HAP-1 (cell line): ENCODE measurements at regions not wholly inside any gene's neighbourhood (a gene's known extent, or its start where the extent isn't known, plus 50 kb on each side); places are given as distances from the start of the nearest gene placed in this dataset.
A peak's percentile ranks its signal among the peaks of the same experiment; 100 is the strongest.

Source experiments
- DNase-seq, 2 experiments: peaks; one replicate each; pipeline ENCODE4 v3.0.0-alpha.2; 2016 to 2020; ENCODE audit warnings: low spot score in 2 of 2
- H3K27me3 ChIP-seq: fragments of 250-450 bp; sonication (Bioruptor Pico); 2 replicates; pipeline ENCODE4 v1.5.1; 2020; ENCODE audit warnings: low read depth, mild to moderate bottlenecking, moderate library complexity
- H3K36me3 ChIP-seq: fragments of 250-450 bp; sonication (Bioruptor Pico); replicated peaks from 2 replicates; pipeline ENCODE4 v1.5.1; 2020; ENCODE audit warnings: mild to moderate bottlenecking
- H3K4me1 ChIP-seq: fragments of 250-450 bp; sonication (Bioruptor Pico); 2 replicates; pipeline ENCODE4 v1.5.1; 2020; ENCODE audit warnings: mild to moderate bottlenecking
- H3K4me3 ChIP-seq: fragments of 250-450 bp; sonication (Bioruptor Pico); 2 replicates; pipeline ENCODE4 v1.5.1; 2020; ENCODE audit warnings: mild to moderate bottlenecking, moderate library complexity
- H3K9me3 ChIP-seq: fragments of 250-450 bp; sonication (Bioruptor Pico); 2 replicates; pipeline ENCODE4 v1.5.1; 2020; ENCODE audit warnings: mild to moderate bottlenecking, moderate library complexity
- in situ Hi-C: fragments of 300-500 bp; cut with MboI; formaldehyde crosslinking; loops from 3 replicates; pipeline ENCODE4 v1.14.3; 2020; ENCODE audit warnings: low sequenced_read_pairs, inconsistent platforms, mixed read lengths

DNA sequence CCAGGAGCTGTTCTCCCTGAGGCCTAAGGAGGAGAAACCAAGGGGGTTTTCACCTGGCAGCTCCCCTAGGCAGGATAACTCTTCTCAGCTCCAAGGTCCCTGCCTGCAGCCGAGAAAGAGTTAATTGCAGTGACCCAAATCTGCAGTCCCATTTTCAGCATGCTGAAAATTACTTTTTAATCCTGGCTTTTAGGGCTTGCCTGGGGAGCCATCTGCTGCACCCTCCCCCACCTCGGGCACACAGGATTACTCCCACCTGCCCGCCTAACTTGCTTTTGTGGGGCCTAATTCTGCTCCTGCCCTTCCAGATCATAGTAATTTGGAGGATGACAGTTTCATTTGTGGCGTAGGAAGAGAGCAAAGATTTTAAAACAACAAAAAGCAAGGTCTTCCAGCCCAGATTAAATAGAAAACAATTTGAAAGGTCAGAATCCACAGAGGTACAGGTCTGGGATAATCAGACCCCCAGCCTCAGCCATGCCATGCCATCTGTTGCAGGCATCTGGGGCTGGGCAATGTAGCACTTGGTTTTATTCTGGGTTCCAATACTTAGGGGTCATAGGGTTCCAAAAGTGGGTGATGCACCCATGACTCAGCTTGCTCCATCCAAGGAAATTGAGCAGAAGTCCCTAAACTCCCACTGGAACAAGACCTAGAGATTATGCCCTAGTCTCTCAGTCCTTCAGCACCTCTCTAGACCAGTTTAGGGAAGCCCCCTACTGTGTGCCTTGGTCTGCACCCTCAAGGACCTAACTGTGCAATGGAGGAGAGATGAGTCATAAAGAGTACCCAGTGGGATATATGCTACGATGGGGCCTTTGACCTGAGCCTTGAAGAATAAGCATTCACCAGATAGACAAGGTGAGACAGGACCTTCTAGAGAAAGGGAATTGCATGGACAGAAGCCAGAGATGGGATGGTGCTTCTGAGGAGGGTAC, 64.5 kb upstream of the NLK start:
- no peaks in the 10 kb centered on the region for H3K27me3 ChIP-seq
- H3K36me3 ChIP-seq, result no peaks in the 10 kb centered on the region
- no peak for DNase-seq
- no peaks in the 10 kb centered on the region for H3K9me3 ChIP-seq
- peaks cover 6% of the 10 kb centered on the region for H3K4me1 ChIP-seq
- in situ Hi-C loops, result no loop called here
- no peak overlapping the region for H3K4me3 ChIP-seq

DNA sequence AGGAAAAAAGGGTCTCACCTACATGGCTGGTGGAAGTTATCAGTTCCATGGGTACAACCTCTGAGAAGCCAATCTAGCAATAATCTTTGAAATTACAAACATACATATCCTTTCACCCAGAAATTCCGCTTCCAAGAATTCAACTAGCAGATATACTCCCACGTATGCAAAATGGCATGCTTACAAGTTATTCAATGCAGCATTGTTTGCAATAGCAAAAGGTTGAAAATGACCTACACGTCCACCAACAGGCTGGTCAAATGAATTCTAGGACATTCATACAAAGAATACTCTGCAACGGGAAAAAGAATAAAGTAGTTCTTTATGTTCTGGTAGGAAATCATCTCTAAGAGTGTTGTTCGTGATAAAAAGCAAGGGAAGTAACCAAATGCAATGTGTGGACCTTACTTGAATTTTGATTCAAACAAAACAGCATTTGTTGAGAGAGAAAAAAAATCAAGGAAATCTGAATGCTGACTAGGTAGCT, 63.7 kb upstream of the NLK start:
- DNase-seq, result peak in 1 of 2 experiments; percentile 8
- no peak overlapping the region for H3K4me3 ChIP-seq
- in situ Hi-C loops, result no loop called here
- H3K4me1 ChIP-seq, result peaks cover 6% of the 10 kb centered on the region
- no peaks in the 10 kb centered on the region for H3K36me3 ChIP-seq
- no peaks in the 10 kb centered on the region for H3K9me3 ChIP-seq
- H3K27me3 ChIP-seq, result no peaks in the 10 kb centered on the region

DNA sequence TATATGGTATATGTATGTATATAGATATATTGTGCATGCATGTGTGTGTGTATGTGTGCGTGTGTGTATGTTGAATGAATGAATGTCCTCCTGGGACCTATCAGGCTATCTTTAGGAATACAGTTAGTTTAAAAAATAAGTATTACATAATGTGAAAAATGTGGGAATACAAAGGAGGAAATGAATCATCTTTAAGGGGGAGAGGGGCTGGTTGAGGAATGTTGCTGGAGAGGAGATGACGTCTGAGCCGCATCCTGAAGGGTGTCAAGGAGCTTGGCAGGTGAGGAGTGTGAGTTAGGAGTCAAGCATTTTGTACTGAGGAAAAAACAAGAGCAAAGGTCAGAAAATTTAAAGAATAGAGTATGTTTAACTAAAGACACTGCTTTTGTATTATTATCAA, 62.4 kb upstream of the NLK start:
- Histone ChIP-seq H3K36me3 (no peaks in the 10 kb centered on the region), H3K4me1 (no peaks in the 10 kb centered on the region; the same call in none of the 2 replicates), H3K4me3 (no peak overlapping the region), H3K27me3 (no peaks in the 10 kb centered on the region), H3K9me3 (no peaks in the 10 kb centered on the region)
- no peak for DNase-seq
- in situ Hi-C loops, result no loop called here

DNA sequence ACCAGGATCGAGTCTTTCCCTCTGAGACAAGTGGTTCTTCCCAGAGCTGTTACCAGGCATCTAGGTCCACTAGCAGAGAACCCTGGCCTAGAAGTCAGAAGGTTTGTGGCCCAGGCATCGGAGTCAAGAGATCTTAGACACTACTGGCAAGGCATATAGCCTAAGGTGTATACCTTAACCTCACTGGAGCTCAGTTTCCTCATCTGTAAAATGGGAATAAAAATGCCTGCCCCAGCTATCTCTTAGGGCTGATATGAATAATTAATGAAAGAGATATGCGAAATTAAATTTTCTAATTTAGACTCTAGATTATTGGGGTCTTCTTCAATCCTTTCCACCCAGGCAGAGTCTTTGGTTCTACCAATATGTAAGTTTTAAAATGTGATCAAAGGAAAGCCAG, 60.5 kb upstream of the NLK start:
- Histone ChIP-seq H3K36me3 (no peaks in the 10 kb centered on the region), H3K4me1 (peaks cover 4% of the 10 kb centered on the region), H3K9me3 (no peaks in the 10 kb centered on the region), H3K27me3 (no peaks in the 10 kb centered on the region), H3K4me3 (no peak overlapping the region)
- no peak for DNase-seq
- in situ Hi-C loops, result no loop called here

DNA sequence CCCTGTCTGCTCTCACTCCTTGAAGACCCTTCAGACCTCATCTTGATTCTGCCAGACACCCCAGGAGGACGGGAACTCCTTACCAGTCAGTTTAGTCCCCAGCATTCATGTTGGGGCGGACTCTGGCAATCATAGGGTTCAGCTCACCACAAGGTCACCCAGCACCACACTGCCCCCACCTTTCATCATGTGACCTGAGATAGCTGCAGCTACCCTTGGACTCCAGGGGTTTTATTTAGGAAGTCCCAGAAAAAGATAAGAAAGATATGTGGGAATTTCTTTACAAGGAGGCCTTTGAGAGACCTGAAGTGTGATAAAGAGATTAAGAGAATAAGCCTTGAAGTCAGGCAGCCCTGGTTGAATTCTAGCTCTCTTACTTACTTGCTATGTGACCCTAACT, 59.8 kb upstream of the NLK start:
- in situ Hi-C loops, result no loop called here
- Histone ChIP-seq H3K4me3 (no peak overlapping the region), H3K4me1 (peaks cover 4% of the 10 kb centered on the region), H3K36me3 (no peaks in the 10 kb centered on the region), H3K9me3 (no peaks in the 10 kb centered on the region), H3K27me3 (no peaks in the 10 kb centered on the region)
- no peak for DNase-seq

DNA sequence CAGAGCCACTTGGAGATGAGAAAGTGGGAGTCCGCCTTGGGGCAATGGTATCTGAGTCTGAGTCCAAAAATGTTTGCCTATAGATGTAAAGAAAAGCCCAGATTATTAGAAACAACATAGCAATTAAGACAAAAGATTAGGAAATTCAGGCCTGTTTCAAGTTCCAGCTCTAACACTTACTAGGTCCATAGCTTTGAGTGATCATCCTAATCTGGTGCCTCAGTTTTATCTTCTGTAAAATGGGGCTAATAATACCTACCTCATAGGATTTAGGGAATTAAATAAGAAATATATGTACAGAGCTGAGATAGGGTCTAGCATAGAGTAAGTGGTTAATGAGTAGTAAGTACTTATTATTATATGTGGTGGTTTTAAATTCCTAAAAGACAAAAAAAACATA, 58.6 kb upstream of the NLK start:
- no peaks in the 10 kb centered on the region for H3K36me3 ChIP-seq
- H3K9me3 ChIP-seq, result no peaks in the 10 kb centered on the region
- H3K27me3 ChIP-seq, result no peaks in the 10 kb centered on the region
- H3K4me1 ChIP-seq, result peaks cover 4% of the 10 kb centered on the region
- in situ Hi-C loops, result no loop called here
- H3K4me3 ChIP-seq, result no peak overlapping the region
- DNase-seq, result no peak

DNA sequence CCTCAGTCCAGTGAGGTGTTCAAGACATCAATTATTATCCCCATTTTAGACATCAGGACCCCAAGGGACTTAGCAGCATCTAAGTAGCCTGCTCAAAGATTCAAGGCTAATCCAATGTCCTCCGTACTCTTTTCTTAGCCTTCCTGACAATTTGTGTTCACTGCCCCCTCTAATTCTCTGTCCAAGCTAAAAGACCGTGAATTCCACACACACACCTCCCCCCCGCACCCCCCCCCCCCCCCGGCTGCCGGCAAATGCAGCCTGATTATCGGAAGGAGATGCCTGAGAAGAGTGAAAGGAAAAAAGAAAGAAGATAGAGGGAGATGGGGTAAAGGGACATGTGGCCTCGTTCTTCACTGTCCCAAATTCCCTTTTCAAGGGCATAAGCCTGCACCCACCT, 58.1 kb upstream of the NLK start:
- DNase-seq, result no peak
- H3K27me3 ChIP-seq, result no peaks in the 10 kb centered on the region
- H3K9me3 ChIP-seq, result no peaks in the 10 kb centered on the region
- H3K4me3 ChIP-seq, result no peak overlapping the region
- in situ Hi-C loops, result no loop called here
- peaks cover 4% of the 10 kb centered on the region for H3K4me1 ChIP-seq
- H3K36me3 ChIP-seq, result no peaks in the 10 kb centered on the region

DNA sequence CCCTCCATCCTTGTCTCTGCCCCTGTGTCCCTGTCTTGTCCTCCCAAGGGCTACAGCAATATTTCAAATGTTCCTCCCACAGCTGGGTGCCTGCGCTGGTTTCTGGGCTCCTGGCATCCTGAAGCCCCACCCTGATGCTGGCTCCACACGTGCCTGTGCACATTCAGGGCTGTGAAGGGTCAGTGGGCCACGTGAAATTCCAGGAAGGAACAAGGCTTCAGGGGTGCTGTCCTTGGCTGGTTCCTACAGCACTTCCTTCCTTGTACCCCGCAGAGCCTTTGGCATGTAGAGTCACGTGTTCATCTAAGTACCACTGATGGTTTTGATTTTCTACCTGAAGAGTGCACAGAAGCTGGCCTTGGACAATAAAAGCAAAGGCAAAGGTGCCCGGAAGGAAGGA, 57.7 kb upstream of the NLK start:
- Histone ChIP-seq H3K9me3 (no peaks in the 10 kb centered on the region), H3K36me3 (no peaks in the 10 kb centered on the region), H3K27me3 (no peaks in the 10 kb centered on the region), H3K4me1 (peaks cover 4% of the 10 kb centered on the region), H3K4me3 (no peak overlapping the region)
- in situ Hi-C loops, result no loop called here
- DNase-seq, result no peak

DNA sequence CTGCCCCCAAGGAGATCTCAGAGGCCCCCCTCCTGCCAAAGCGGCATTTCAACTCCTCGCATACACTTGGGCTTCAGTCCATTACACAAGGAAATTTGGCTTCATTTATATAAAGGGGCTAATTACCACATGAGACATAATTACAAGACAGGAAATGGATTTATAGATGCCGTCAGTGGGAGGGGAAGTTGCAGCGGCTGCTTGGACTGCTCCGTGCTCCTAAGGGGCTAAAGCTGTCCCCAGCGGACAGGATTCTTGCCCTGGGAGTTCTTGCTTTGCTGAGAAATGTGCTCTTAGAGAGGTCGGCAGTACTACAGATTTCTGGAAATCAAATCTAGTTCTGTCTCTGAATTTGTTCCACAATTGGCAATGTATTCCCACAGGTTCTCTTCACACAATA, 57.2 kb upstream of the NLK start:
- no peak for DNase-seq
- H3K36me3 ChIP-seq, result no peaks in the 10 kb centered on the region
- no peaks in the 10 kb centered on the region for H3K9me3 ChIP-seq
- no peak overlapping the region for H3K4me3 ChIP-seq
- H3K27me3 ChIP-seq, result no peaks in the 10 kb centered on the region
- in situ Hi-C loops, result no loop called here
- peaks cover 4% of the 10 kb centered on the region for H3K4me1 ChIP-seq

DNA sequence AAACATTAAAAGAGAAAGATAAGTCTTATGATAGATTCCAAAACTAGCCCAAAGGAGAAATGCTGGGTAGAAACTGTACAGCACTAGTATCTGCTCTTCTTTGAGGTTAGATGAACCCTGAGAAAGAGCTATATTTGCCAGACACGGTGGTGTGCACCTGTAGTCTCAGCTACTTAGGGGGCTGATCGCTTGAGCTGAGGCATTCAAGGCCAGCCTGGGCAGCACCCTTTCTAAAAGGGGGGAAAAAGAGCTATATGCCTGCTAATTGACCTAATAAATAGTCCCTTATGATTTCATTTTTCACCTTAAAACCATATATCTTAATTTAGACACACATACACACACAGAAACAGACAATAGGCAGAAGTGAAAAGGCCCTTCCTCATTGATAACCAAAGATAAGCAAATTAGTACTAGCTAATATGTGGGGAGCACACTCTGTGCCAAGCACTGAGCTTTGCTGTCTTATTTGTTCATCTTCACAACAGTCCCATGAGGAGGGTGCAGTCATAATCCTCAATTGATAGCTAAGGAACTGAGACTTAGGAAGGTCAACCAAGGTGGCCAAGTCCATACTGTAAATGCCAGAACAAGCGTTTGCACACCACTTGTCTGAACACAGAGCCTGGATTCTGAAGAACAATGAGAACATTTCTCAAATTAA, 56.6 kb upstream of the NLK start:
- no peak overlapping the region for H3K4me3 ChIP-seq
- no peaks in the 10 kb centered on the region for H3K9me3 ChIP-seq
- H3K27me3 ChIP-seq, result no peaks in the 10 kb centered on the region
- in situ Hi-C loops, result no loop called here
- no peaks in the 10 kb centered on the region for H3K36me3 ChIP-seq
- peaks cover 4% of the 10 kb centered on the region; the same call in 1 of the 2 replicates for H3K4me1 ChIP-seq
- DNase-seq, result no peak

DNA sequence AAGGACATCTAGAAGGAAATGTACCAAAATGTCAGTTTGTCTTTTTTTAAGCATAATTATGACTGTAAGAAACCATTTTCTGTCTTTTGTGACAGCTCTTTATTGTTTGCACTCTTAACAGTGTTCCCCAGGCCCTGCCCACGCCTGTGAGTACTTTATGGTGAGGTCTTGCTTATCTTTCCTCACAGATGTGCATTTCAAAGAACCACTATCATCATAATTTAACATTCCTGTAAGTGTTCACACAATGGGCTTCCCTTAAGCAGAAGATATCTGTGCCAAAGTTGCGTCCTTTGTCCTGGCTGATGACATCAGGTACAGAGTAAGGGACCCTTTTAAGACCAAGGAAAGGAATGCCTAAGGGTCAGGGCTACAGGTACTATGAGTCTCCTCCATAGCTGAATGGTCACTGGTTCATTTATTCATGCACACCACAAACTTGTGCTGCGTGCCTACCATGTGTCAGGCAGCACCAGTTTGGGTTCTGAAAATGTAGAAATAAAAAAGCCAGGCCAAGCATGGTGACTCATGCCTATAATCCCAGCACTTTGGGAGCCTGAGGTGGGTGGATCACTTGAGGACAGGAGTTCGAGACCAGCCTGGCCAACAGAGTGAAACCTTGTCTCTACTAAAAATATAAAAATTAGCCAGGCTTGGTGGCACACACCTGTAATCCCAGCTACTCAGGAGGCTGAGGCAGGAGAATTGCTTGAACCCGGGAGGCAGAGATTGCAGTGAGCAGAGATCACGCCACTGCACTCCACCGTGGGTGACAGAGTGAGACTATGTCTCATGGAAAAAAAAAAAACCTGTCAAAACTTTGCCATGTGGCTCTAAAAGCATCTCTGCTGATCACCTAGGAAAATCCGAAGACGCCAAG, 55.4 kb upstream of the NLK start:
- Histone ChIP-seq H3K36me3 (no peaks in the 10 kb centered on the region), H3K4me3 (no peak overlapping the region), H3K4me1 (peaks cover 4% of the 10 kb centered on the region; the same call in 1 of the 2 replicates), H3K27me3 (no peaks in the 10 kb centered on the region), H3K9me3 (no peaks in the 10 kb centered on the region)
- DNase-seq, result peak; percentile 19 to 25
- in situ Hi-C loops, result no loop called here

DNA sequence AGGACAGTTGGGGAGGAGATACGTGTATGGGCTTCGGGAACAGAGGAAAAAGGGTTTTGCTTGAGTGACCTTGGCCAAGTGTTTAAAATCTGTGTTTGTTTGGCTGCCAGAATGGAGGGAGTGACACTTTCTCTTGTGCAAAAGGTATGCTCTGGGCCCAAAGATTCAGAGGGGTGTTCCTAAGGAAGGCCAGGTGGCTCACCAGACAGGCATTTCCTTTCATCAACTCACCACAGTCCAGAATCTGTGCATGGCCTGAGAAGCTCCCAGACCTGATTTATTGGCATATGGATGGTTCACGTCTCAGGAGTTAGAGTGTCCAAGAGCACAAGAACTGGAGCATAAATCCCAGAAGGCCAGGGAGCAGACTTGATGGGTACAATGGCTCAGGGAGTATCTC, 53.4 kb upstream of the NLK start:
- in situ Hi-C loops, result no loop called here
- no peak for DNase-seq
- Histone ChIP-seq H3K36me3 (no peaks in the 10 kb centered on the region), H3K4me3 (no peak overlapping the region), H3K4me1 (peaks cover 4% of the 10 kb centered on the region; the same call in 1 of the 2 replicates), H3K9me3 (no peaks in the 10 kb centered on the region), H3K27me3 (no peaks in the 10 kb centered on the region)

DNA sequence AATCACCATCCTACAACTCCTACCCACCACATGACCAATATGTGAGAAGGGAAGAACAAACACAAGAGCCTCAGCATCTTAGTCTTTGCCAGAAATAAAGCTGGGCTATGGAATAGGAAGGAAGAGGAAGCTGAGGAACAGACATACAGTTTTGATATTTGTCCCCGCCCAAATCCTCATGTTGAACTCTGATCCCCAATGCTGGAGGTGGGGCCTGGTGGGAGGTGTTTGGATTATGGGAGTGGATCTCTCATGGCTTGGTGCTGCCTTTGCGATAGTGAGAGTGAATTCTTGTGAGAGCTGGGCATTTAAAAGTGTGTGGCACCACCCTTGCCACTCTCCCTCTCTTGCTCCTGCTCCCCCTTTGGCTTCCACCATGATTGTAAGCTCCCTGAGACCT, 52.4 kb upstream of the NLK start:
- in situ Hi-C loops, result no loop called here

More for the DNA sequence above, 52.4 kb upstream of the NLK start:
- no peaks in the 10 kb centered on the region for H3K36me3 ChIP-seq
- peaks cover 4% of the 10 kb centered on the region; the same call in 1 of the 2 replicates for H3K4me1 ChIP-seq
- DNase-seq, result no peak
- no peaks in the 10 kb centered on the region for H3K9me3 ChIP-seq
- no peak overlapping the region for H3K4me3 ChIP-seq
- no peaks in the 10 kb centered on the region for H3K27me3 ChIP-seq
